T-helper 2 cell treated with Interferon-gamma antibody and Interleukin-4, amounts not matched to agents 5 μg/mL and 100 μg/mL, for 36 hours (primary cell): ENCODE measurements at regions not wholly inside any gene's neighbourhood (a gene's known extent, or its start where the extent isn't known, plus 50 kb on each side); places are given as distances from the start of the nearest gene placed in this dataset.

ENCODE experiments used
- DNase-seq: peaks from one replicate; pipeline ENCODE4 v3.0.0; 2021; ENCODE audit warnings: low spot score
- H3K27ac Mint-ChIP-seq: one replicate; pipeline ENCODE4 v1.8.0; 2021; ENCODE audit warnings: mild to moderate bottlenecking, mixed read lengths
- H3K27me3 Mint-ChIP-seq: one replicate; pipeline ENCODE4 v1.8.0; 2021; ENCODE audit warnings: low read depth, mixed read lengths
- H3K36me3 Mint-ChIP-seq: one replicate; pipeline ENCODE4 v1.8.0; 2021; ENCODE audit warnings: low read depth, mixed read lengths
- H3K4me1 Mint-ChIP-seq: one replicate; pipeline ENCODE4 v1.8.0; 2021; ENCODE audit warnings: low read depth, mixed read lengths
- H3K4me3 Mint-ChIP-seq: one replicate; pipeline ENCODE4 v1.8.0; 2022; ENCODE audit warnings: mild to moderate bottlenecking, moderate library complexity, mixed read lengths
- H3K9me3 Mint-ChIP-seq: one replicate; pipeline ENCODE4 v1.8.0; 2021; ENCODE audit warnings: mixed read lengths

GRCh38 chr21:18989953-18990495, 586.4 kb upstream of the TMPRSS15 start:
- no peak overlapping the region for H3K4me3 Mint-ChIP-seq
- no peaks in the 10 kb centered on the region for H3K4me1 Mint-ChIP-seq
- DNase-seq: no peak
- H3K36me3 Mint-ChIP-seq: peaks cover 2% of the 10 kb centered on the region
- H3K9me3 Mint-ChIP-seq: peaks cover 40% of the 10 kb centered on the region
- H3K27me3 Mint-ChIP-seq: no peaks in the 10 kb centered on the region
- H3K27ac Mint-ChIP-seq: no peak overlapping the region

- Mint-ChIP-seq H3K36me3 (peaks cover 2% of the 10 kb centered on the region), H3K27ac (no peak overlapping the region), H3K4me1 (no peaks in the 10 kb centered on the region), H3K4me3 (no peak overlapping the region), H3K27me3 (no peaks in the 10 kb centered on the region), H3K9me3 (peaks cover 43% of the 10 kb centered on the region)
- DNase-seq: no peak
Measured at GRCh38 chr21:18991846-18992245, 588.3 kb upstream of the TMPRSS15 start.

GRCh38 chr21:19010251-19010650, 606.7 kb upstream of the TMPRSS15 start:
- no peak for DNase-seq
- no peaks in the 10 kb centered on the region for H3K27me3 Mint-ChIP-seq
- H3K27ac Mint-ChIP-seq: no peak overlapping the region
- H3K4me3 Mint-ChIP-seq: no peak overlapping the region
- H3K9me3 Mint-ChIP-seq: peaks cover 51% of the 10 kb centered on the region
- H3K36me3 Mint-ChIP-seq: no peaks in the 10 kb centered on the region
- H3K4me1 Mint-ChIP-seq: no peaks in the 10 kb centered on the region

GRCh38 chr21:19010996-19011395, 607.4 kb upstream of the TMPRSS15 start:
- no peak for DNase-seq

GRCh38 chr21:19011451-19011850, 607.9 kb upstream of the TMPRSS15 start:
- H3K9me3 Mint-ChIP-seq: peaks cover 48% of the 10 kb centered on the region
- H3K4me1 Mint-ChIP-seq: no peaks in the 10 kb centered on the region
- H3K36me3 Mint-ChIP-seq: no peaks in the 10 kb centered on the region
- H3K27ac Mint-ChIP-seq: no peak overlapping the region
- no peak for DNase-seq
- H3K27me3 Mint-ChIP-seq: no peaks in the 10 kb centered on the region
- H3K4me3 Mint-ChIP-seq: no peak overlapping the region

More at GRCh38 chr21:19010996-19011395, 607.4 kb upstream of the TMPRSS15 start:
- H3K4me1 Mint-ChIP-seq: no peaks in the 10 kb centered on the region
- H3K9me3 Mint-ChIP-seq: peaks cover 51% of the 10 kb centered on the region
- H3K4me3 Mint-ChIP-seq: no peak overlapping the region
- H3K27me3 Mint-ChIP-seq: no peaks in the 10 kb centered on the region
- no peaks in the 10 kb centered on the region for H3K36me3 Mint-ChIP-seq
- H3K27ac Mint-ChIP-seq: no peak overlapping the region

GRCh38 chr21:19013916-19014315, 610.3 kb upstream of the TMPRSS15 start:
- Mint-ChIP-seq H3K4me3 (no peak overlapping the region), H3K36me3 (no peaks in the 10 kb centered on the region), H3K27me3 (no peaks in the 10 kb centered on the region), H3K9me3 (peaks cover 39% of the 10 kb centered on the region), H3K4me1 (no peaks in the 10 kb centered on the region), H3K27ac (no peak overlapping the region)
- no peak for DNase-seq

- DNase-seq: no peak
- Mint-ChIP-seq H3K4me1 (no peaks in the 10 kb centered on the region), H3K36me3 (no peaks in the 10 kb centered on the region), H3K9me3 (peaks cover 35% of the 10 kb centered on the region), H3K4me3 (no peak overlapping the region), H3K27ac (no peak overlapping the region), H3K27me3 (no peaks in the 10 kb centered on the region)
Measured at GRCh38 chr21:19018529-19018928, 614.9 kb upstream of the TMPRSS15 start.

- Mint-ChIP-seq H3K4me1 (no peaks in the 10 kb centered on the region), H3K9me3 (peaks cover 38% of the 10 kb centered on the region), H3K4me3 (no peak overlapping the region), H3K27me3 (no peaks in the 10 kb centered on the region), H3K36me3 (no peaks in the 10 kb centered on the region), H3K27ac (no peak overlapping the region)
- DNase-seq: no peak
Measured at GRCh38 chr21:19022978-19023377, 619.4 kb upstream of the TMPRSS15 start.

GRCh38 chr21:19026911-19027310, 623.3 kb upstream of the TMPRSS15 start:
- no peak overlapping the region for H3K4me3 Mint-ChIP-seq
- H3K27me3 Mint-ChIP-seq: no peaks in the 10 kb centered on the region
- DNase-seq: no peak
- peaks cover 44% of the 10 kb centered on the region for H3K9me3 Mint-ChIP-seq
- no peaks in the 10 kb centered on the region for H3K36me3 Mint-ChIP-seq
- H3K27ac Mint-ChIP-seq: no peak overlapping the region
- H3K4me1 Mint-ChIP-seq: no peaks in the 10 kb centered on the region

- no peaks in the 10 kb centered on the region for H3K27me3 Mint-ChIP-seq
- H3K27ac Mint-ChIP-seq: no peak overlapping the region
- DNase-seq: no peak
- H3K4me3 Mint-ChIP-seq: no peak overlapping the region
- peaks cover 57% of the 10 kb centered on the region for H3K9me3 Mint-ChIP-seq
- H3K36me3 Mint-ChIP-seq: no peaks in the 10 kb centered on the region
- no peaks in the 10 kb centered on the region for H3K4me1 Mint-ChIP-seq
Measured at GRCh38 chr21:19029816-19030215, 626.2 kb upstream of the TMPRSS15 start.

- H3K9me3 Mint-ChIP-seq: peaks cover 58% of the 10 kb centered on the region
- no peak overlapping the region for H3K27ac Mint-ChIP-seq
- H3K4me3 Mint-ChIP-seq: no peak overlapping the region
- H3K36me3 Mint-ChIP-seq: no peaks in the 10 kb centered on the region
- no peak for DNase-seq
- no peaks in the 10 kb centered on the region for H3K27me3 Mint-ChIP-seq
- H3K4me1 Mint-ChIP-seq: no peaks in the 10 kb centered on the region
Measured at GRCh38 chr21:19031953-19032352, 628.4 kb upstream of the TMPRSS15 start.

- no peak overlapping the region for H3K4me3 Mint-ChIP-seq
- no peaks in the 10 kb centered on the region for H3K27me3 Mint-ChIP-seq
- DNase-seq: no peak
- H3K27ac Mint-ChIP-seq: no peak overlapping the region
- H3K36me3 Mint-ChIP-seq: no peaks in the 10 kb centered on the region
- peaks cover 63% of the 10 kb centered on the region for H3K9me3 Mint-ChIP-seq
- H3K4me1 Mint-ChIP-seq: no peaks in the 10 kb centered on the region
Measured at GRCh38 chr21:19034041-19034440, 630.5 kb upstream of the TMPRSS15 start.

- Mint-ChIP-seq H3K27me3 (no peaks in the 10 kb centered on the region), H3K9me3 (peaks cover 60% of the 10 kb centered on the region), H3K27ac (no peak overlapping the region), H3K36me3 (no peaks in the 10 kb centered on the region), H3K4me1 (no peaks in the 10 kb centered on the region), H3K4me3 (no peak overlapping the region)
- DNase-seq: no peak
Measured at GRCh38 chr21:19034560-19034959, 631.0 kb upstream of the TMPRSS15 start.

- DNase-seq: no peak
- no peaks in the 10 kb centered on the region for H3K4me1 Mint-ChIP-seq
- no peak overlapping the region for H3K27ac Mint-ChIP-seq
- H3K4me3 Mint-ChIP-seq: no peak overlapping the region
- H3K27me3 Mint-ChIP-seq: no peaks in the 10 kb centered on the region
- H3K36me3 Mint-ChIP-seq: no peaks in the 10 kb centered on the region
- H3K9me3 Mint-ChIP-seq: peaks cover 62% of the 10 kb centered on the region
Measured at GRCh38 chr21:19045876-19046275, 642.3 kb upstream of the TMPRSS15 start.

GRCh38 chr21:19048098-19048672, 644.6 kb upstream of the TMPRSS15 start:
- Mint-ChIP-seq H3K4me1 (no peaks in the 10 kb centered on the region), H3K27ac (no peak overlapping the region)

More at GRCh38 chr21:19048098-19048672, 644.6 kb upstream of the TMPRSS15 start:
- Mint-ChIP-seq H3K36me3 (no peaks in the 10 kb centered on the region), H3K27me3 (no peaks in the 10 kb centered on the region), H3K4me3 (no peak overlapping the region), H3K9me3 (peaks cover 71% of the 10 kb centered on the region)
- no peak for DNase-seq
